ENCODE measurements at regions not wholly inside any gene's neighbourhood (a gene's known extent, or its start where the extent isn't known, plus 50 kb on each side); places are given as distances from the start of the nearest gene placed in this dataset.

GRCh38 chr2:225326969-225327368 lies 72.5 kb upstream of the NYAP2 start (continued):
- TF ChIP-seq ZNF597 (CRISPR knock-in tag; IDR thresholded peaks at IDR 0.05) (no peak), ZNF646 (CRISPR knock-in tag; IDR thresholded peaks at IDR 0.05) (no peak), ESRRA (CRISPR knock-in tag; IDR thresholded peaks at IDR 0.05; ENCODE audit: low read depth) (no peak), HMG20A (CRISPR knock-in tag; IDR thresholded peaks at IDR 0.05; ENCODE audit: borderline replicate concordance) (no peak)

GRCh38 chr2:225319872-225320271 lies 79.6 kb upstream of the NYAP2 start:
- no peak overlapping the region for H3K4me3 ChIP-seq (replicated peaks in 1 of 3; ENCODE audit: insufficient read depth in 1 of 3, low read depth in 2 of 3, low read length in 3 of 3)
- H4K20me1 ChIP-seq (ENCODE audit: insufficient read depth, low read length), result no peaks in the 10 kb centered on the region
- in situ Hi-C loops (cut with HindIII; ENCODE audit: extremely low pct_ligation_motif_present, low pct_unique_long_range_greater_than_20kb), result no loop called here
- H3K36me3 ChIP-seq (replicated peaks in 1 of 2; ENCODE audit: control insufficient read depth in 1 of 2, insufficient read depth in 2 of 2, low read length in 2 of 2), result no peaks in the 10 kb centered on the region
- no peaks in the 10 kb centered on the region for H3K79me2 ChIP-seq (ENCODE audit: insufficient read depth, low read length)
- H3K9me3 ChIP-seq (ENCODE audit: low read length), result peaks cover 63% of the 10 kb centered on the region
- intact Hi-C loops (cut with micrococcal nuclease; ENCODE audit: unreplicated experiment), result no loop called here
- no peak overlapping the region for H2AFZ ChIP-seq (ENCODE audit: low read length)
- H3K27me3 ChIP-seq (ENCODE audit: control insufficient read depth in 1 of 2, insufficient read depth in 2 of 2, low read length in 2 of 2), result no peaks in the 10 kb centered on the region
- H3K4me2 ChIP-seq (ENCODE audit: low read depth, low read length), result no peak overlapping the region
- ChIA-PET POLR2A (no interaction called here), CTCF (ENCODE audit: low intra/inter-chr PET ratio, low total read pairs) (no interaction called here)
- DNase-seq (ENCODE audit: low spot score) (no peak), FAIRE-seq (no peak), ATAC-seq (no peak)
- no peak overlapping the region for H3K9ac ChIP-seq (ENCODE audit: insufficient read depth, low read depth, low read length)
- BruUV-seq (replicated peaks), result no TSS peak
- H3K27ac ChIP-seq (ENCODE audit: extremely low read length, insufficient read depth, low read length), result no peak overlapping the region
- H3K4me1 ChIP-seq (ENCODE audit: insufficient read depth, low read length), result no peaks in the 10 kb centered on the region
- no peak for TF ChIP-seq GZF1 (CRISPR knock-in tag; IDR thresholded peaks at IDR 0.05)
- no peak for TF ChIP-seq ZNF362 (CRISPR knock-in tag; IDR thresholded peaks at IDR 0.05; ENCODE audit: borderline replicate concordance)
- no peak for TF ChIP-seq ZSCAN29 (CRISPR knock-in tag; conservative IDR thresholded peaks at IDR 0.05)
- no peak for TF ChIP-seq PRDM4 (CRISPR knock-in tag; IDR thresholded peaks at IDR 0.05; ENCODE audit: borderline replicate concordance)
- no peak for TF ChIP-seq PCBP1 (IDR thresholded peaks at IDR 0.05; ENCODE audit: borderline replicate concordance, low read depth, low read length)
- no peak for TF ChIP-seq ZNF766 (CRISPR knock-in tag; IDR thresholded peaks at IDR 0.05; ENCODE audit: borderline replicate concordance)
- no peak for TF ChIP-seq SMYD3 (CRISPR knock-in tag; IDR thresholded peaks at IDR 0.05)
- TF ChIP-seq ZNF747 (CRISPR knock-in tag; IDR thresholded peaks at IDR 0.05; ENCODE audit: borderline replicate concordance), result no peak
- no peak for TF ChIP-seq ZNF891 (CRISPR knock-in tag; IDR thresholded peaks at IDR 0.05)
